Nephron progenitor cell (in vitro differentiated cells): ENCODE measurements at regions not wholly inside any gene's neighbourhood (a gene's known extent, or its start where the extent isn't known, plus 50 kb on each side); places are given as distances from the start of the nearest gene placed in this dataset.

Source experiments
- DNase-seq: peaks from one replicate; pipeline ENCODE4 v3.0.0; 2021
- H3K27ac Mint-ChIP-seq: 2 replicates; pipeline ENCODE4 v1.8.0; 2021; ENCODE audit warnings: mild to moderate bottlenecking, moderate library complexity, mixed read lengths
- H3K27me3 Mint-ChIP-seq: 2 replicates; pipeline ENCODE4 v1.8.0; 2021; ENCODE audit warnings: mild to moderate bottlenecking, low read depth, mixed read lengths; ENCODE audit not compliant: poor library complexity
- H3K36me3 Mint-ChIP-seq: 2 replicates; pipeline ENCODE4 v1.8.0; 2021; ENCODE audit warnings: low read depth, mixed read lengths
- H3K4me1 Mint-ChIP-seq: 2 replicates; pipeline ENCODE4 v1.8.0; 2021; ENCODE audit warnings: mixed read lengths
- H3K4me3 Mint-ChIP-seq: 2 replicates; pipeline ENCODE4 v1.8.0; 2021; ENCODE audit warnings: mild to moderate bottlenecking, moderate library complexity, mixed read lengths
- H3K9me3 Mint-ChIP-seq: 2 replicates; pipeline ENCODE4 v1.8.0; 2021; ENCODE audit warnings: mild to moderate bottlenecking, moderate library complexity, mixed read lengths
- CTCF ChIP-seq: fragments of 200-600 bp; sonication (generic); IDR thresholded peaks from 2 replicates; pipeline ENCODE4 v1.5.0; 2021; ENCODE audit warnings: antibody characterized with exemption

GRCh38 chr16:79394206-79394605 lies 206.3 kb downstream of the MAF start:
- no peak for DNase-seq
- Mint-ChIP-seq H3K4me3 (no peak overlapping the region), H3K27ac (no peak overlapping the region), H3K27me3 (peaks cover 4% of the 10 kb centered on the region), H3K4me1 (peaks cover 11% of the 10 kb centered on the region), H3K36me3 (peaks cover 4% of the 10 kb centered on the region), H3K9me3 (peaks cover 10% of the 10 kb centered on the region)
- no peak for TF ChIP-seq CTCF

- Mint-ChIP-seq H3K4me1 (peaks cover 11% of the 10 kb centered on the region), H3K9me3 (peaks cover 6% of the 10 kb centered on the region), H3K4me3 (no peak overlapping the region), H3K27ac (no peak overlapping the region), H3K36me3 (peaks cover 4% of the 10 kb centered on the region), H3K27me3 (peaks cover 4% of the 10 kb centered on the region)
- DNase-seq, result no peak
- TF ChIP-seq CTCF, result no peak
Measured at GRCh38 chr16:79393564-79393963, 207.0 kb downstream of the MAF start.

DNA sequence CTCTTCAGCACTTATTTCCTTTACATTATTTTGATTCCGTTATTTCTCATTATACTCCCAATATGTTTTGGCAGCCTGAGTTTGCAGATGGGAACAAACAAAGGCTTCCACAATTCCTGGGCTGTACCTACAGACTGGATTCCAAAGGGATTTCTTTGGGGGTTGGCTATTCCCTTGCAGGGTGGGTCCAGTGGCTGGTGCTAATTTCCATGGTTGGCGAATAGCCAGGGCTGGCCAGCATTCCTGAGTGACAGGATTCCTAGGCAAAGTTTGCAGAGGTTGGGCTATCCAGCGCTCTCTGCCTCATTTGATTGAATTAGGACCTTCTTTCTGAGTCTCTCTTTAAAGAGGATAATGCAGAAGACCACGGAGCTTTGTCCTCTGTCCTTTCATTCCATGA lies 207.4 kb downstream of the MAF start:
- H3K27ac Mint-ChIP-seq, result no peak overlapping the region
- peaks cover 4% of the 10 kb centered on the region for H3K27me3 Mint-ChIP-seq
- no peak for TF ChIP-seq CTCF
- H3K9me3 Mint-ChIP-seq, result peaks cover 3% of the 10 kb centered on the region
- H3K4me1 Mint-ChIP-seq, result peaks cover 11% of the 10 kb centered on the region
- no peak overlapping the region for H3K4me3 Mint-ChIP-seq
- H3K36me3 Mint-ChIP-seq, result peaks cover 2% of the 10 kb centered on the region
- DNase-seq, result no peak

GRCh38 chr16:79392081-79392480 lies 208.5 kb downstream of the MAF start:
- Mint-ChIP-seq H3K9me3 (no peaks in the 10 kb centered on the region), H3K4me1 (peaks cover 11% of the 10 kb centered on the region), H3K27ac (no peak overlapping the region), H3K4me3 (no peak overlapping the region), H3K27me3 (peaks cover 4% of the 10 kb centered on the region), H3K36me3 (no peaks in the 10 kb centered on the region)
- TF ChIP-seq CTCF, result no peak
- DNase-seq, result no peak

GRCh38 chr16:79391395-79391794 lies 209.1 kb downstream of the MAF start:
- Mint-ChIP-seq H3K9me3 (peaks cover under 1% of the 10 kb centered on the region), H3K27me3 (peaks cover 4% of the 10 kb centered on the region), H3K36me3 (no peaks in the 10 kb centered on the region), H3K27ac (no peak overlapping the region), H3K4me3 (no peak overlapping the region), H3K4me1 (peaks cover 11% of the 10 kb centered on the region)
- TF ChIP-seq CTCF, result no peak
- no peak for DNase-seq

- H3K4me1 Mint-ChIP-seq, result peaks cover 11% of the 10 kb centered on the region
- no peaks in the 10 kb centered on the region for H3K36me3 Mint-ChIP-seq
- no peak overlapping the region for H3K4me3 Mint-ChIP-seq
- peaks cover 8% of the 10 kb centered on the region for H3K9me3 Mint-ChIP-seq
- TF ChIP-seq CTCF, result no peak
- H3K27me3 Mint-ChIP-seq, result peaks cover 4% of the 10 kb centered on the region
- no peak overlapping the region for H3K27ac Mint-ChIP-seq
- no peak for DNase-seq
Measured at GRCh38 chr16:79390481-79391051, 210.0 kb downstream of the MAF start.
